K562 (cell line): ENCODE measurements at regions not wholly inside any gene's neighbourhood (a gene's known extent, or its start where the extent isn't known, plus 50 kb on each side); places are given as distances from the start of the nearest gene placed in this dataset.
"Not testable (repeated sequence)": the region's sequence is repeated elsewhere in the genome, so short reads cannot be mapped to it uniquely, and the experiment has no call there.

Experiments used
- ATAC-seq: fragments of 200-7000 bp; cut with Tn5 transposase; 3 replicates; pipeline ENCODE4 v1.9.1; 2020; ENCODE audit warnings: moderate library complexity
- BruUV-seq: library from RNA; stranded (reverse); fragments of 400-500 nt; replicated peaks from 2 replicates; lab custom pipeline; 2021; lab: Mats Ljungman, UMichigan
- CTCF ChIA-PET: fragments of 300-600 bp; formaldehyde crosslinking; extraction: SDS; loops from one replicate; lab custom pipeline; 2021; ENCODE audit warnings: low intra/inter-chr PET ratio; lab: Yijun Ruan, JAX
- POLR2A ChIA-PET: fragments of 300-600, 350-650 bp; sonication (Branson Sonifier 250); formaldehyde crosslinking; extraction: SDS; loops from one replicate; lab custom pipeline; 2021; ENCODE audit warnings: antibody characterized with exemption, inconsistent platforms; lab: Yijun Ruan, JAX
- DNase-seq, 4 experiments: peaks; one replicate each; pipeline versions ENCODE4 v3.0.0 to v3.0.0-alpha.2; 2011 to 2018; ENCODE audit warnings: low spot score in 3 of 4, mixed read lengths in 3 of 4; ENCODE audit errors: extremely low read depth in 1 of 4
- FAIRE-seq: peaks from 2 replicates; lab custom pipeline; 2011; peaks lifted over from hg19 to GRCh38; lab: Jason Lieb, UNC
- H2AFZ ChIP-seq: 2 replicates; pipeline ENCODE4 v1.6.0; 2011; ENCODE audit warnings: low read depth, low read length, control low read depth, inconsistent platforms
- H3K27ac ChIP-seq: fragments of 200-600 bp; 3 replicates; pipeline ENCODE4 v1.8.0; 2011; ENCODE audit warnings: low read depth, mild to moderate bottlenecking, control low read depth, inconsistent platforms, low read length, moderate library complexity, mixed read lengths; ENCODE audit errors: extremely low read depth
- H3K27me3 ChIP-seq, 2 experiments: fragments of 300-600 bp in 1 of 2; 2 replicates in 1 of 2; 3 replicates in 1 of 2; pipeline versions ENCODE4 v1.6.0 to v1.8.0; 2011; ENCODE audit warnings: inconsistent platforms in 2 of 2, low read length in 2 of 2, mild to moderate bottlenecking in 1 of 2, mixed read lengths in 1 of 2, moderate library complexity in 1 of 2; ENCODE audit not compliant: control insufficient read depth in 2 of 2, insufficient read depth in 2 of 2
- H3K36me3 ChIP-seq: fragments of 300-600 bp; 3 replicates; pipeline ENCODE4 v1.8.0; 2011; ENCODE audit warnings: mild to moderate bottlenecking, low read length, inconsistent platforms; ENCODE audit not compliant: control insufficient read depth, insufficient read depth
- H3K4me1 ChIP-seq, 2 experiments: fragments of 200-600 bp in 1 of 2; replicated peaks in 1 of 2; 2 replicates in 1 of 2; 3 replicates in 1 of 2; pipeline versions ENCODE4 v1.5.1 to v1.8.0; 2011; ENCODE audit warnings: inconsistent platforms in 2 of 2, low read length in 2 of 2, mild to moderate bottlenecking in 1 of 2, mixed read lengths in 1 of 2, moderate library complexity in 1 of 2; ENCODE audit not compliant: control insufficient read depth in 2 of 2, insufficient read depth in 2 of 2
- H3K4me2 ChIP-seq: 2 replicates; pipeline ENCODE4 v1.6.1; 2011; ENCODE audit warnings: low read length, control low read depth, inconsistent platforms, mixed read lengths; ENCODE audit not compliant: insufficient read depth
- H3K4me3 ChIP-seq: fragments of 200-600 bp; sonication (generic), shearing (Covaris generic); 2 replicates; pipeline ENCODE4 v1.5.1; 2016; ENCODE audit warnings: control low read depth, inconsistent platforms
- H3K79me2 ChIP-seq: fragments of 200-600 bp; 3 replicates; pipeline ENCODE4 v1.8.0; 2011; ENCODE audit warnings: low read length, inconsistent platforms; ENCODE audit not compliant: control insufficient read depth, insufficient read depth
- H3K9ac ChIP-seq, 2 experiments: 2 replicates each; pipeline versions ENCODE4 v1.6.0 to v1.6.1; 2011; ENCODE audit warnings: low read depth in 2 of 2, low read length in 2 of 2, control low read depth in 1 of 2, inconsistent platforms in 1 of 2, mild to moderate bottlenecking in 1 of 2, mixed read lengths in 1 of 2; ENCODE audit not compliant: insufficient read depth in 1 of 2
- H3K9me1 ChIP-seq: one replicate; pipeline ENCODE4 v1.6.0; 2011; ENCODE audit warnings: inconsistent platforms, mild to moderate bottlenecking, low read length, moderate library complexity; ENCODE audit not compliant: control insufficient read depth, insufficient read depth
- H3K9me3 ChIP-seq: replicated peaks from 2 replicates; pipeline ENCODE4 v1.5.1; 2011; ENCODE audit warnings: low read depth, low read length, inconsistent platforms; ENCODE audit not compliant: control insufficient read depth, insufficient read depth
- H4K20me1 ChIP-seq: replicated peaks from 2 replicates; pipeline ENCODE4 v1.6.1; 2011; ENCODE audit warnings: low read length, inconsistent platforms, mixed read lengths; ENCODE audit not compliant: control insufficient read depth, insufficient read depth
- BMI1 ChIP-seq: fragments of 150-350 bp; IDR thresholded peaks from 2 replicates; pipeline ENCODE4 v1.6.1; 2014; ENCODE audit warnings: low read length
- CBX2 ChIP-seq: fragments of 200-600 bp; sonication (generic); IDR thresholded peaks from one replicate; pipeline ENCODE4 v1.6.1; 2012; ENCODE audit warnings: mild to moderate bottlenecking, low read length, inconsistent platforms; ENCODE audit not compliant: insufficient read depth, poor library complexity, severe bottlenecking
- MED1 ChIP-seq: sonication (generic); formaldehyde crosslinking; IDR thresholded peaks from 2 replicates; pipeline ENCODE4 v1.8.1; 2023; ENCODE audit warnings: missing genetic modification reagents, borderline replicate concordance
- SP2 ChIP-seq: IDR thresholded peaks from 2 replicates; pipeline ENCODE4 v1.6.1; 2011; ENCODE audit warnings: mild to moderate bottlenecking, low read depth, low read length, moderate library complexity; ENCODE audit not compliant: poor library complexity, severe bottlenecking; ENCODE audit errors: extremely low read depth
- TCF7L2 ChIP-seq: fragments of 150-350 bp; IDR thresholded peaks from 2 replicates; pipeline ENCODE4 v1.6.1; 2016; ENCODE audit warnings: low read depth, mild to moderate bottlenecking, low read length, moderate library complexity
- WGBS: fragments of 100-300 bp; shearing (Covaris generic); methylation state at CpG from one replicate; pipeline ENCODE4 v1.1.6; 2016; ENCODE audit warnings: low coverage, mixed read lengths; ENCODE audit not compliant: insufficient coverage; ENCODE audit errors: missing lambda C conversion rate; 5-methylcytosine and 5-hydroxymethylcytosine counted together
- in situ Hi-C: fragments of 300-500 bp; cut with MboI; formaldehyde crosslinking; loops from 4 replicates; pipeline ENCODE4 v1.15.0; 2018; ENCODE audit warnings: inconsistent platforms, mixed read lengths
- intact Hi-C: fragments of 100-400 bp; cut with micrococcal nuclease; formaldehyde crosslinking; loops from 2 replicates; pipeline ENCODE4 v1.14.2; 2022
- TF ChIP-seq, protein P1 (sequence below), 2 experiments: fragments of 450-650 bp; conservative IDR thresholded peaks; 2 replicates each; pipeline ENCODE4 v1.6.1; 2017; ENCODE audit warnings: mild to moderate bottlenecking in 2 of 2, moderate library complexity in 2 of 2
- TF ChIP-seq, protein P2 (sequence below): IDR thresholded peaks from 3 replicates; pipeline ENCODE4 v1.6.1; 2011; ENCODE audit warnings: borderline replicate concordance, mild to moderate bottlenecking; ENCODE audit not compliant: insufficient read length, insufficient read depth

DNA sequence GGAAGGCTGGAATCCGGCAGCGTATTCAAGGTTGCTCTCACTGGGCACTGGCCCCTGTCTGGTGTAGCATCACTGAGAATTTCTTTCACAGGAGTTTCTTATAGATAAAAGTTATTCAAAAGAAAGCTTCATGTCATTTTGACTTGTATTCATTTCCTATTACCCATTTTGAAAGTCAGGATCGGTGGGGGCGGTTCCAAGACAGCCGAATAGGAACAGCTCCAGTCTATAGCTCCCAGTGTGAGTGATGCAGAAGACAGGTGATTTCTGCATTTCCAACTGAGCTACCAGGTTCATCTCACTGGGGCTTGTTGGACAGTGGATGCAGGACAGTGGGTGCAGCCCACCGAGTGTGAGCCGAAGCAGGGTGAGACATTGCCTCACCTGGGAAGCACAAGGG, 51.5 kb upstream of the CDC42EP3 start:
- in situ Hi-C loops, POLR2A ChIA-PET: not testable (repeated sequence)

DNA sequence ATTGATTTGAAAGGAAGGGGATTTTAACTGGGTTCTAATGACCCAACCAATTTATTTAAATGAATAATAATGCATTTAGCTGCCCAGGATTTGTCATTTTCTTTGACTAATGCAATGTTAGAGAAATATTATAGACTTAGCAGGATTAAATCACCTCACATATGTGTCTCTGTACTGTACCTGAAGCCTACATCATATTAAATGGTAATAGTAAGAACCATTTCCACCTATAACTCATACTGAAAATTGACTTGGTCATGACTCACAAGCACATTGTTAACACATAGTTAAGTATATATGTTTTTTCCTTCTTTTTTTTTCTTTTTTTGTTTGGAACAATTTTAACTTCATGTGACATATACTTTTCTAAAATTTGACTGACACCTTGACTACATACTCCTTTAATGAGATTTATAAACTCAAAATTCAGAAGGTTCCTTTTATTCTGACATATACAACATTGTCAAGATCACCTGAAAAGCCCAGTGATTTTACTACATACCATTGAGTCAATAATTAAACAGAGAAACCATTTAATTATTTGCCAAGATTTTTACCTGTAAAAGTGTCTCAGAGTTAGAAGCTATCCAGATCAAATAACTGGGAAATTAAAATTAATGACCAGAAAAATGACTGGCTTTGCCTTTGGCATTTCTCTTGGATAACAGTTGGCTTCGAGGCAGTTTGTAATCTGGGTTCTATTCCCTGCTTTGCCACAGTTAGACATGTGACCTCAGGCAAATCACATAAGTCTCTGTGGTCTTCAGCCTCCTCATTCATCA, 58.8 kb upstream of the CDC42EP3 start:
- TF ChIP-seq, protein P1, sequence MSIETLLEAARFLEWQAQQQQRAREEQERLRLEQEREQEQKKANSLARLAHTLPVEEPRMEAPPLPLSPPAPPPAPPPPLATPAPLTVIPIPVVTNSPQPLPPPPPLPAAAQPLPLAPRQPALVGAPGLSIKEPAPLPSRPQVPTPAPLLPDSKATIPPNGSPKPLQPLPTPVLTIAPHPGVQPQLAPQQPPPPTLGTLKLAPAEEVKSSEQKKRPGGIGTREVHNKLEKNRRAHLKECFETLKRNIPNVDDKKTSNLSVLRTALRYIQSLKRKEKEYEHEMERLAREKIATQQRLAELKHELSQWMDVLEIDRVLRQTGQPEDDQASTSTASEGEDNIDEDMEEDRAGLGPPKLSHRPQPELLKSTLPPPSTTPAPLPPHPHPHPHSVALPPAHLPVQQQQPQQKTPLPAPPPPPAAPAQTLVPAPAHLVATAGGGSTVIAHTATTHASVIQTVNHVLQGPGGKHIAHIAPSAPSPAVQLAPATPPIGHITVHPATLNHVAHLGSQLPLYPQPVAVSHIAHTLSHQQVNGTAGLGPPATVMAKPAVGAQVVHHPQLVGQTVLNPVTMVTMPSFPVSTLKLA (conservative IDR thresholded peaks at IDR 0.05): no peak
- TF ChIP-seq, protein P2, sequence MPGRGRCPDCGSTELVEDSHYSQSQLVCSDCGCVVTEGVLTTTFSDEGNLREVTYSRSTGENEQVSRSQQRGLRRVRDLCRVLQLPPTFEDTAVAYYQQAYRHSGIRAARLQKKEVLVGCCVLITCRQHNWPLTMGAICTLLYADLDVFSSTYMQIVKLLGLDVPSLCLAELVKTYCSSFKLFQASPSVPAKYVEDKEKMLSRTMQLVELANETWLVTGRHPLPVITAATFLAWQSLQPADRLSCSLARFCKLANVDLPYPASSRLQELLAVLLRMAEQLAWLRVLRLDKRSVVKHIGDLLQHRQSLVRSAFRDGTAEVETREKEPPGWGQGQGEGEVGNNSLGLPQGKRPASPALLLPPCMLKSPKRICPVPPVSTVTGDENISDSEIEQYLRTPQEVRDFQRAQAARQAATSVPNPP: no peak
- TF ChIP-seq TCF7L2 (no peak), SP2 (no peak), MED1 (CRISPR knock-in tag) (no peak), CBX2 (no peak), BMI1 (no peak)
- FAIRE-seq: no peak
- Histone ChIP-seq H3K4me2 (no peak overlapping the region), H3K27ac (no peak overlapping the region), H3K27me3 (no peaks in the 10 kb centered on the region), H2AFZ (no peak overlapping the region), H3K9me1 (no peaks in the 10 kb centered on the region), H3K9me3 (no peaks in the 10 kb centered on the region), H3K36me3 (no peaks in the 10 kb centered on the region), H3K4me1 (no peaks in the 10 kb centered on the region), H3K79me2 (no peaks in the 10 kb centered on the region), H3K9ac (no peak overlapping the region), H3K4me3 (no peak overlapping the region), H4K20me1 (no peaks in the 10 kb centered on the region)
- WGBS: 0% methylated on average over 1 of the region's 1 CpG
- intact Hi-C loops: no loop called here
- POLR2A ChIA-PET: no interaction called here
- CTCF ChIA-PET: no interaction called here
- BruUV-seq: no TSS peak
- in situ Hi-C loops: no loop called here
- ATAC-seq: no peak
- DNase-seq: no peak

More for the DNA sequence above, 51.5 kb upstream of the CDC42EP3 start:
- H3K36me3 ChIP-seq, H3K4me3 ChIP-seq, DNase-seq, H3K9me3 ChIP-seq, H3K9ac ChIP-seq, CTCF ChIA-PET, H3K4me2 ChIP-seq, BruUV-seq, H3K27ac ChIP-seq, ATAC-seq, H3K79me2 ChIP-seq, FAIRE-seq, H3K27me3 ChIP-seq, intact Hi-C loops, H4K20me1 ChIP-seq, H2AFZ ChIP-seq, H3K9me1 ChIP-seq: not testable (repeated sequence)
- peaks cover 0 to 23% of the 10 kb centered on the region in 2 experiments; a peak in 4 of 5 replicates for H3K4me1 ChIP-seq
- WGBS: 60% methylated on average over 7 of the region's 7 CpGs
